ENCODE measurements at regions not wholly inside any gene's neighbourhood (a gene's known extent, or its start where the extent isn't known, plus 50 kb on each side); places are given as distances from the start of the nearest gene placed in this dataset.
A peak's percentile ranks its signal among the peaks of the same experiment; 100 is the strongest.

GRCh38 chr14:24744641-24745040, 110.7 kb upstream of the GZMB start:
- Histone ChIP-seq H3K27me3 (no peaks in the 10 kb centered on the region), H3K9me3 (ENCODE audit: low read depth) (no peaks in the 10 kb centered on the region), H3K4me1 (ENCODE audit: low read depth) (no peaks in the 10 kb centered on the region), H3K27ac (no peak overlapping the region), H3K4me3 (no peak overlapping the region), H3K36me3 (no peaks in the 10 kb centered on the region)
- DNase-seq (ENCODE audit: low read depth in 1 of 2, low spot score in 1 of 2): no peak
- TF ChIP-seq CTCF (IDR thresholded peaks at IDR 0.05; ENCODE audit: low read depth, low read length): no peak

- Histone ChIP-seq H3K27ac (no peak overlapping the region), H3K4me1 (ENCODE audit: low read depth) (no peaks in the 10 kb centered on the region), H3K36me3 (no peaks in the 10 kb centered on the region), H3K9me3 (ENCODE audit: low read depth) (no peaks in the 10 kb centered on the region), H3K27me3 (no peaks in the 10 kb centered on the region), H3K4me3 (no peak overlapping the region)
- DNase-seq (ENCODE audit: low read depth in 1 of 2, low spot score in 1 of 2): peak in 1 of 2 donors; percentile 8
- no peak for TF ChIP-seq CTCF (IDR thresholded peaks at IDR 0.05; ENCODE audit: low read depth, low read length)
These were observed 107.9 kb upstream of the GZMB start for GRCh38 chr14:24741871-24742270.

- H3K27ac ChIP-seq: no peak overlapping the region
- H3K9me3 ChIP-seq (ENCODE audit: low read depth): no peaks in the 10 kb centered on the region
- no peaks in the 10 kb centered on the region for H3K4me1 ChIP-seq (ENCODE audit: low read depth)
- no peak for DNase-seq (ENCODE audit: low read depth in 1 of 2, low spot score in 1 of 2)
- H3K4me3 ChIP-seq: no peak overlapping the region
- TF ChIP-seq CTCF (IDR thresholded peaks at IDR 0.05; ENCODE audit: low read depth, low read length): no peak
- no peaks in the 10 kb centered on the region for H3K27me3 ChIP-seq
- no peaks in the 10 kb centered on the region for H3K36me3 ChIP-seq
These were observed 102.1 kb upstream of the GZMB start for GRCh38 chr14:24735984-24736630.

- Histone ChIP-seq H3K9me3 (ENCODE audit: low read depth) (no peaks in the 10 kb centered on the region), H3K36me3 (no peaks in the 10 kb centered on the region), H3K4me1 (ENCODE audit: low read depth) (no peaks in the 10 kb centered on the region), H3K27me3 (no peaks in the 10 kb centered on the region), H3K27ac (no peak overlapping the region), H3K4me3 (no peak overlapping the region)
- peak; percentile 70 for TF ChIP-seq CTCF (IDR thresholded peaks at IDR 0.05; ENCODE audit: low read depth, low read length)
- peak; percentile 82 for DNase-seq (ENCODE audit: low read depth in 1 of 2, low spot score in 1 of 2)
These were observed 101.0 kb upstream of the GZMB start for GRCh38 chr14:24734917-24735500.

GRCh38 chr14:24726480-24726879, 92.5 kb upstream of the GZMB start:
- H3K36me3 ChIP-seq: no peaks in the 10 kb centered on the region
- DNase-seq (ENCODE audit: low read depth in 1 of 2, low spot score in 1 of 2): no peak
- H3K27ac ChIP-seq: no peak overlapping the region
- H3K9me3 ChIP-seq (ENCODE audit: low read depth): no peaks in the 10 kb centered on the region
- no peak overlapping the region for H3K4me3 ChIP-seq
- H3K4me1 ChIP-seq (ENCODE audit: low read depth): no peaks in the 10 kb centered on the region
- no peaks in the 10 kb centered on the region for H3K27me3 ChIP-seq
- no peak for TF ChIP-seq CTCF (IDR thresholded peaks at IDR 0.05; ENCODE audit: low read depth, low read length)
